Adipocyte (in vitro differentiated cells): ENCODE measurements at regions not wholly inside any gene's neighbourhood (a gene's known extent, or its start where the extent isn't known, plus 50 kb on each side); places are given as distances from the start of the nearest gene placed in this dataset.
"Not testable (repeated sequence)": the region's sequence is repeated elsewhere in the genome, so short reads cannot be mapped to it uniquely, and the experiment has no call there.

ENCODE experiments used
- DNase-seq: peaks from one replicate; pipeline ENCODE4 v3.0.0-alpha.2; 2015; ENCODE audit warnings: low read depth
- H3K27me3 ChIP-seq: replicated peaks from 2 replicates; pipeline ENCODE4 v1.7.0; 2013; ENCODE audit warnings: mild to moderate bottlenecking, low read length, moderate library complexity; ENCODE audit not compliant: control insufficient read depth, insufficient read depth
- H3K36me3 ChIP-seq: 2 replicates; pipeline ENCODE4 v1.7.0; 2013; ENCODE audit warnings: low read length, mild to moderate bottlenecking, moderate library complexity; ENCODE audit not compliant: control insufficient read depth, insufficient read depth, severe bottlenecking
- H3K4me1 ChIP-seq: 2 replicates; pipeline ENCODE4 v1.7.0; 2013; ENCODE audit warnings: mild to moderate bottlenecking, low read length, moderate library complexity; ENCODE audit not compliant: control insufficient read depth, insufficient read depth
- H3K4me3 ChIP-seq: 2 replicates; pipeline ENCODE4 v1.7.0; 2013; ENCODE audit warnings: mild to moderate bottlenecking, low read length, moderate library complexity
- H3K9ac ChIP-seq: 2 replicates; pipeline ENCODE4 v1.7.0; 2013; ENCODE audit warnings: mild to moderate bottlenecking, low read length, moderate library complexity
- H3K9me3 ChIP-seq: 2 replicates; pipeline ENCODE4 v1.7.0; 2013; ENCODE audit warnings: mild to moderate bottlenecking, low read length, moderate library complexity; ENCODE audit not compliant: control insufficient read depth

DNA sequence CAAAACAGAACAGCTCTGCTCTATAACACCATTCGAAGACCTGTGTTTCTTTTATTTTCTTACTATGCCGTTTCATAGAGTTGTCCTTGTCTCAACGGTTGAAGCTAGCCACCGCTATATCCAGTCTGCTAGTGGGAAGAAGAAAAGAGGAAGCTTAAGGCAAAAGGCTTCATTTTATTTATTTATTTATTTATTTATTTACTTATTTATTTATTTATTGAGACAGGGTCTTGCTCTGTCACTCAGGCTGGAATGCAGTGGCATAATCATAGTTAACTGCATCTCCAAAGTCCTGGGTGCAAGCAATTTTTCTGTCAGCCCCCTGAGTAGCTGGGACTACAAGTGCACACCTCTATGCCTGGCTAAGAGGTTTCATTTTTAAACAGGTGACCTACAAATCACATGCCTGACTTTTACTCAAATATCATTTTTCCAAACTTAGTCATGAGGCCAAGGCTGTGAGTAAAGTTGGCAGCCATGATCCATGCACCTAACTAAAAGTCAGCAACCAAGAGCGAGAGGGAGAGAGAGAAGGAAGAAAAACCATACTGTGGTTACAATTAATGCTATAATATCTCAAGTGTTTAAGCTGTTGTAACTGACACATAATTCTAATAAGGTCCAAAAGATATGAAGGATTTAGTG lies 1305.3 kb upstream of the LRRTM3 start:
- Histone ChIP-seq H3K4me1 (no peaks in the 10 kb centered on the region), H3K9me3 (no peaks in the 10 kb centered on the region), H3K36me3 (no peaks in the 10 kb centered on the region), H3K4me3 (no peak overlapping the region), H3K9ac (no peak overlapping the region), H3K27me3 (no peaks in the 10 kb centered on the region)
- DNase-seq: no peak

DNA sequence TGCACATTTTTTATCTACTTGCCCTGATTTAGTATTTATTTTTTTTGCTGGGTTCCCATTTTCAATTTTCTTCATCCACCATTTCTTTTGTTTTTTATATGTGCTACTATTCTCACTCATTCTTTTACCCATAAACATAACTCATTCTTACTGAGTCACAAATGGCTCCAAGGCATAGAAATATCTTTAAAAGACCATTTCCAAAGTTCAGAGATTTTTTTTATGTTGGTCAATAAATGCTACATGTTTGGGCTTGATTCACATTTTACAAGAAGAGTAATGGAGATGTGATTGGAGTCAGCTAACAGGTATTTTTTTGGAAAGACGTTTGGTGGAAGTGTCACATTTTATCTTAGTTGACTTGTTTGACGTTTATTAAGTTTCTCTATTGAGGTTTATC lies 1303.2 kb upstream of the LRRTM3 start:
- Histone ChIP-seq H3K4me3 (no peak overlapping the region), H3K27me3 (no peaks in the 10 kb centered on the region), H3K9ac (no peak overlapping the region), H3K36me3 (no peaks in the 10 kb centered on the region), H3K9me3 (no peaks in the 10 kb centered on the region), H3K4me1 (no peaks in the 10 kb centered on the region)
- DNase-seq: no peak

DNA sequence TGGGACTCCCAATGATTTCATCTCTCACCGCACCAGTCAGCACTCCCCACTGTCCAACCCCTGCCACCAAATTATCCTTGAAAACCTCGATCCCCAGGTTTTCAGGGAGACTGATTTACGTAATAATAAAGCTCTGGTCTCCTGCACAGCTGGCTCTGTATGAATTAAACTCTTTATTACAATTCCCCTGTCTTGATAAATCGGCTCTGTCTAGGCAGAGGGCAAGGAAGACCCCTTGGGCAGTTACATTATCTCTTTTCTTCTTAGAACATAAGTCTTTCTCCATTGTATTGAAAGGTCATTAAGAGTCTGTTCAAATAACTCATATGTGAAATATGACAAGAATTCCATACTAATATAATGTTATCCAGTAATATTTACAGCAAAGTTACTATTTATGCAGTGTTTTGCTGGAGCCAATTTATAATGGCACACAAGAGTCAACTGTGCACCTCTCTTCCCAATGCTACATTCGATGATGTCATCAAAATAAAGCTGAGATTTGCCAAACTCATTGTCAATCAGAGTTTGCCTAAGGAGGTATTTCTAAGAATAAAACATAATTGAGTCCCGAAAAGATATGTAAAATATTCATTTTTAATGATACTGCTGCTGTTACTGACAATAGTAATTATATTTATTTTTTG lies 1297.2 kb upstream of the LRRTM3 start:
- Histone ChIP-seq H3K27me3 (no peaks in the 10 kb centered on the region), H3K9me3 (peaks cover 3% of the 10 kb centered on the region), H3K36me3 (no peaks in the 10 kb centered on the region), H3K4me3 (no peak overlapping the region), H3K9ac (no peak overlapping the region), H3K4me1 (no peaks in the 10 kb centered on the region)
- DNase-seq: no peak

DNA sequence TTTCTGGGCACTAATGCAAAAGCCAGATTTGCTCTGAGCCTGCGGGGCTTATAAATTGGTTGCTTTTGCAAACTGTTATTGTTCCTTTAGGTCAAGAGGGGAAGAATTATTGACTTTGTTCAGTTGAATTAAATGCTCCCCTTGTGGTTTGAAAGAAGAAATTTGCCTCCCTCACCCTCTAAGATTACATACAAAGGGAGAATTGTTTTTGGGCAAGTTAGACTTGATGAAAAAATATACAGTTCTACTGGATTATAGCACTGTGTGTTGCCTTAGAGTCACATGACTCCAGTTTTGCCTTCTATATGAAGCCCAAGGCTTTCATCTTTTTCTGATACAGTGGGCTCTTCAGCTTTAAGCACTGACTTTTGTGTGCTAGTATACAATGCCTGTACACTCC lies 1265.8 kb upstream of the LRRTM3 start:
- peaks cover 9% of the 10 kb centered on the region for H3K9me3 ChIP-seq
- no peaks in the 10 kb centered on the region for H3K27me3 ChIP-seq
- H3K4me3 ChIP-seq: no peak overlapping the region
- no peak for DNase-seq
- H3K36me3 ChIP-seq: no peaks in the 10 kb centered on the region
- no peaks in the 10 kb centered on the region for H3K4me1 ChIP-seq
- H3K9ac ChIP-seq: no peak overlapping the region

DNA sequence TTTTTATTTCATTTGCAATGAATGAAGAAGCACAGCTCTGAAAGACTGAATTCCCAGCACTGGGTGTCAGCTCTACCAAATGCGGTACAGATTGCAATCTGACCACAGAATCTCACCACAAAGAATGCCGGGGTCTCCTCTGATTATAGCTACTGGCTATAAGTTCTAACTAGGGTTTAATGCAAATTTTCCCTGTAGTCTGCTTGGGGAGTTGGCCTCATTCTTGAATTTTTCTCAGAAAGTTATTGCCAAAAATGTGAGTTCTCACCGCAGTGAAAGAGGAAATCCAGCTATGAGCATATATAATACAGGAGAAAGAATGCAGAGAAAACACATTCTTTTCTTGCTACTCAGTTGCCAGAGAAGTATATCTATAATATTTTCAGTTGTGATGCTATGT lies 1255.7 kb upstream of the LRRTM3 start:
- Histone ChIP-seq H3K36me3 (no peaks in the 10 kb centered on the region), H3K4me3 (no peak overlapping the region), H3K4me1 (no peaks in the 10 kb centered on the region), H3K9ac (no peak overlapping the region), H3K27me3 (no peaks in the 10 kb centered on the region), H3K9me3 (no peaks in the 10 kb centered on the region)
- no peak for DNase-seq

DNA sequence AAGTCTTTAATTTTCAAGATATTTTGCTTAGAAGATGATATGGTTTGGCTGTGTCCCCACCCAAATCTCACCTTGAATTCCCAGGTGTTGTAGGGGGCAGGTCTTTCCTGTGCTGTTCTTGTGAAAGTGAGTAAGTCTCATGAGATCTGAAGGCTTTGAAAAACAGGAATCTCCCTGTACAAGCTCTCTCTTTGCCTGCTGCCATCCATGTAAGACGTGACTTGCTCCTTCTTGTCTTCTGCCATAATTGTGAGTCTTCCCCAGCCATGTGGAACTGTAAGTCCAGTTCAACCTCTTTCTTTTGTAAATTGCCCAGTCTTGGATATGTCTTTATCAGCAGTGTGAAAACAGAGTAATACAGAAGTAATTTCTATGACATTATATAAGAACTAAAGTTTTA lies 1255.2 kb upstream of the LRRTM3 start:
- H3K36me3 ChIP-seq, H3K4me3 ChIP-seq, H3K27me3 ChIP-seq, H3K4me1 ChIP-seq, H3K9ac ChIP-seq, DNase-seq, H3K9me3 ChIP-seq: not testable (repeated sequence)

DNA sequence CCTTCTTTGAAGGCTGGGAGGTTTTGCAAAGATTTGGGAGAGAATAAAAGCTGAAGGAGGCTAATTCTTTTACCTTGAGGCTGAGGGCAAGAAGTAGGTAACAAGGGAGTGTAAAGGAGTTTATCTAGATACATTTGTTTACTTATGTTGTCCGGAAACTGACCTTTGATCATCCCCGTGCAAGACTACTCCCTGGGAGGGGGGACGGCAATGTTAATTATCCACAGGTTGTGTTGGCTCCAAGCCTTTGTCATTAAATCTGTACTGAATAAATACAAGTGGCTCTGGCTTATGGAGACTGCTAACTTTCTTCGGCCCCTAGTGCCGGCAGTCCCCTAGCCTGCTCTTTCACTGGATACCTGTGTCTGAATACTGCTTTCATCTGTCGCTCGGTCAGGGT lies 1250.6 kb upstream of the LRRTM3 start:
- no peak for DNase-seq
- Histone ChIP-seq H3K4me3 (no peak overlapping the region), H3K9me3 (no peaks in the 10 kb centered on the region), H3K27me3 (no peaks in the 10 kb centered on the region), H3K36me3 (no peaks in the 10 kb centered on the region), H3K4me1 (no peaks in the 10 kb centered on the region), H3K9ac (no peak overlapping the region)

DNA sequence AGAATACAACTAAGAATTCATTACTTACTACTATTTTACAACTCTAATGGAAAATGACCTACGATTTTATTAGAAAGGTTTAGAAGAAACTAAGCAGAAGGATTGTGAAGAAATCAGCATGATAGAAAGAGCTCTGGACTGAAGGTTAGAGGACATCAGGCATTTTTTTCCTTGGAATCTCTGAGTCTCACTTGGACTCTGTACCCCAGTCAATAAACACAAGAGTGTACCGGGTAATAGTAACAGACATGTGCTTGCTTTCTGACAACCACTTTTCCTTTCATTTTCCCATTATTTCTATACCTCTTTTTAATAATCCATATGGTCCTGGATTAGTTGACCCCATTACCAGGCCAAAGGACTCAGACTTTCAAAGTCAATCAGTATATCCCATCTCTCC lies 1240.9 kb upstream of the LRRTM3 start:
- DNase-seq: no peak
- Histone ChIP-seq H3K9ac (no peak overlapping the region), H3K36me3 (no peaks in the 10 kb centered on the region), H3K27me3 (no peaks in the 10 kb centered on the region), H3K9me3 (peaks cover 5% of the 10 kb centered on the region), H3K4me1 (no peaks in the 10 kb centered on the region), H3K4me3 (no peak overlapping the region)

DNA sequence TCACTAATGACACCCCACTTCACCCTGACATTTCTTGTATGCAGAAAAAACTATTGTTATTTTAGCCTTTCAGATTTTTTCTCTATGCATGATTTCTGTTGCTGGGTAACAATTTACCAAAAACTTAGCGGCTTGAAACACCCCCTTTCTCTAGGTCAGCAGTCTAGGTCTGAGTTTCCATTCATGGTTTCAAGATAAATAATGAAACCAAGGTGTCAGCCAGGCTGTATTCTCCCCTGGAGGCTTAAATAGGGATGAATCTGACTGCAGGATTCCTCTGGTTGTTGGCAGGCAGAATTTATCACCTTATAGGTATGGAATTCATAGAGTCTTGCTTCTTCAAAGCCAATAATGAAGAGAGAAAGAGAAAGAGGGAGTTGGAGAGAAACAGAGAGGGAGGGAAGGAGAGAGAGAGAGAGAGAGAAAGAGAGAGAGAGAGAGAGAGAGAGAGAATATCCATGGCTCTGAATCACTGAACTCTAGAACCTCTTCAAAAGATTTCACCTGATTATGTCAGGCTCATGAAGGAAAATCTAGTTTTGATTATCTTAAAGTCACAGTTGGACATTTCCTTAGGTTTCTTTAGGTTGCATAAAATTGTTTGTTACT lies 1224.6 kb upstream of the LRRTM3 start:
- Histone ChIP-seq H3K4me1 (no peaks in the 10 kb centered on the region), H3K27me3 (no peaks in the 10 kb centered on the region), H3K36me3 (no peaks in the 10 kb centered on the region), H3K9me3 (no peaks in the 10 kb centered on the region), H3K9ac (no peak overlapping the region), H3K4me3 (no peak overlapping the region)
- no peak for DNase-seq

DNA sequence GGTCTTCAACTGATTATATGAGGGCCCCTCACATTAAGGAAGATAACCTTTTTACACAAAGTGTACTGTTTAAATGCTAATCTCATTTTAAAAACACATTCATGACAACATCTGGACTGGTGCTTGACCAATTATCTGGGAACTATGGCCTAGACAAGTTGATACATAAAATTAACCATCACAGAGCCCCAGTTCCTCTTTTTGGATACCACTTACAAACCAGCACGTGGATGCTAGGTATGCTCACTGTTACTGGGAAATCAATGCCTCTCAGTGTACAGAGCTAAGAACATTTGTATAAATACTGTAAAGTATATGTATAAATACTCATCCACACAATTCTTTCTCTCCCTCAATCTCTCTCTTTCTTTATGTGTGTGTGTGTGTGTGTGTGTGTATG lies 1217.8 kb upstream of the LRRTM3 start:
- Histone ChIP-seq H3K9me3 (no peaks in the 10 kb centered on the region), H3K27me3 (no peaks in the 10 kb centered on the region), H3K4me3 (no peak overlapping the region), H3K9ac (no peak overlapping the region), H3K36me3 (no peaks in the 10 kb centered on the region), H3K4me1 (no peaks in the 10 kb centered on the region)
- DNase-seq: no peak

DNA sequence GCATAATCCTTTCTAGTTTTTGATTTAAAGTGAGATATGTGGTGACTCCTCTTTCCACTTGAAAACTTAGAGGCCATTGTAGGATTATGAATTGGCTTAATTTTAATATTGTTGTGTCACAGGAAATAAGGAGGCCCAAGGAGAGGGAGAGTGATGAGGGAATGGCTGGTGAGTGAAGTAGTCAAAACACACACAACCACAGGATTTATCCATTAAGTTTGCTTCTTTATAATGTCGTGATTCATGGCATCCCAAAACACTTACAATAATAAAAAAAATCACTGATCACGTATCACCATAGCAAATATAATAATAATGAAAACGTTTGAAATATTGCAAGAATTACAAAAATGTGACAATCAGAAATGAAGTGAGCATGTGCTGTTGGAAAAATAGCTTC lies 1215.5 kb upstream of the LRRTM3 start:
- Histone ChIP-seq H3K9me3 (no peaks in the 10 kb centered on the region), H3K36me3 (no peaks in the 10 kb centered on the region), H3K9ac (no peak overlapping the region), H3K4me1 (no peaks in the 10 kb centered on the region), H3K27me3 (no peaks in the 10 kb centered on the region), H3K4me3 (no peak overlapping the region)
- no peak for DNase-seq
